ENCODE measurements at regions not wholly inside any gene's neighbourhood (a gene's known extent, or its start where the extent isn't known, plus 50 kb on each side); places are given as distances from the start of the nearest gene placed in this dataset.

DNA sequence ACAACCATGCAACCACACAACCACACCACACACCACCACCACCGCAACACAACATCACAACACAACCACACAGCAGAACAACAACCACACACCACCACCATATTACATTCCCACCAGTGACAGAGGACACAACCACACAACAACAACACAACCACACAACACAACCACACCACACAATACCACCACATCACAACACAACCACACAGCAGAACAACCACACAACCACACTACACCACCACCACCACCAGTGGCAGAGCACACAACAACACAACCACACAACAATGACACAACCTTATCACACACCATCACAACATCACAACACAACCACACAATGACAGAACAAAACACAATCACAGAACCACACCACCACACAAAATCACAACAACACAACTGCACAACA is 313.0 kb upstream of the MYT1L start:
- DNase-seq = no peak
- no peak overlapping the region for H3K4me3 Mint-ChIP-seq
- peaks cover 61% of the 10 kb centered on the region for H3K9me3 Mint-ChIP-seq
- no peak overlapping the region for H3K27ac Mint-ChIP-seq
- TF ChIP-seq, protein P1, sequence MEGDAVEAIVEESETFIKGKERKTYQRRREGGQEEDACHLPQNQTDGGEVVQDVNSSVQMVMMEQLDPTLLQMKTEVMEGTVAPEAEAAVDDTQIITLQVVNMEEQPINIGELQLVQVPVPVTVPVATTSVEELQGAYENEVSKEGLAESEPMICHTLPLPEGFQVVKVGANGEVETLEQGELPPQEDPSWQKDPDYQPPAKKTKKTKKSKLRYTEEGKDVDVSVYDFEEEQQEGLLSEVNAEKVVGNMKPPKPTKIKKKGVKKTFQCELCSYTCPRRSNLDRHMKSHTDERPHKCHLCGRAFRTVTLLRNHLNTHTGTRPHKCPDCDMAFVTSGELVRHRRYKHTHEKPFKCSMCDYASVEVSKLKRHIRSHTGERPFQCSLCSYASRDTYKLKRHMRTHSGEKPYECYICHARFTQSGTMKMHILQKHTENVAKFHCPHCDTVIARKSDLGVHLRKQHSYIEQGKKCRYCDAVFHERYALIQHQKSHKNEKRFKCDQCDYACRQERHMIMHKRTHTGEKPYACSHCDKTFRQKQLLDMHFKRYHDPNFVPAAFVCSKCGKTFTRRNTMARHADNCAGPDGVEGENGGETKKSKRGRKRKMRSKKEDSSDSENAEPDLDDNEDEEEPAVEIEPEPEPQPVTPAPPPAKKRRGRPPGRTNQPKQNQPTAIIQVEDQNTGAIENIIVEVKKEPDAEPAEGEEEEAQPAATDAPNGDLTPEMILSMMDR (IDR thresholded peaks at IDR 0.05) = no peak
- H3K27me3 Mint-ChIP-seq (ENCODE audit: insufficient read depth) = no peaks in the 10 kb centered on the region; the same call in 1 of the 2 replicates
- peaks cover 10% of the 10 kb centered on the region for H3K36me3 Mint-ChIP-seq (ENCODE audit: low read depth)
- no peaks in the 10 kb centered on the region for H3K4me1 Mint-ChIP-seq (ENCODE audit: low read depth)

DNA sequence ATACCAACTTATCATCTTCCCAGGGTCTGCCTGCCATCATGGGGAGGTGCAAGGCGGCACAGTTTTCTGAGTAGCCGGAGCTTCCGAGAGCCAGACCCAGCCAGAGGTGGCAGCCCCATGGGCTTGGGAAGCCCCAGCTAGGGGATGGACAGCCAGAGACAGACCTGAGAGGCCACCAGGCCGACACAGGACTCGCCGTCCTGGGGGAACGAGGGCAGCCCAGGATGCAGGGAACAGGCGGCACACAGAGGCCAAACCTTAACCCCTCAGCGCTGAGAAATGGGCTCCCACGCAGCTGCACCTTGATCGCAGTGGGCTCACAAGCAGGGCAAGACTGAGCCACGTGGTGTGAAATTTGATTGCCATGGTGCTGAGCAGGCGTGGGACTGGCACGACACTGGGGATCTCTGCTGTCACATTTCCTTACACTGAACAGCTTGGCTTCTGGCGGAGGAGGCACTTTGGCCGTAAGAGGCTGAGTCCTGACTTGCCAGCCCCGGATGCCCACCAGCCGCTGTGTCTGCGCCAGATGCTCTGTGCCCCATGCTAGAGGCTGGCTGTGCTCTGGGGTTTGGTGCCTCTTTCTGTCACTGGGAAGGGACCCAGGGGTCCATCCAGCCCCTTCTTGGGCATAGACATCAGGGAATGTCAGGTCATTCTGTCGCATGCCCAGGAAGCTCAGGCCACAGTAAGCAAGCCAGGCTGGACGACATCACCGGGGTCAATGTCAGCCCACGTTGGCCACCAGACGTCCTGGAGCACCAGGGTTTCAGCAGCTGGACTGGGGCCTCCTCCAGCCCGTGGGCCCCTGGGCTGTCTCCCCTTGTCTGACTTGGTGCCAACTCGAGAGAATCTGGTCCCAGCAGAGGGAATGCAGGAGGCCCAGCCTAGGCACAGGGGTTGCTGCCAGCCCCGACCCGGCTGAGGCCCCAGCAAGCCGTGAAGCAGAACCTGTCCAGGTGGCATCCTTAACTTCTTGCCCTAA is 312.1 kb upstream of the MYT1L start:
- Mint-ChIP-seq H3K4me3 (no peak overlapping the region), H3K9me3 (peaks cover 62% of the 10 kb centered on the region), H3K27ac (no peak overlapping the region), H3K4me1 (ENCODE audit: low read depth) (no peaks in the 10 kb centered on the region), H3K27me3 (ENCODE audit: insufficient read depth) (no peaks in the 10 kb centered on the region; the same call in none of the 2 replicates), H3K36me3 (ENCODE audit: low read depth) (peaks cover 10% of the 10 kb centered on the region)
- TF ChIP-seq, protein P1 (IDR thresholded peaks at IDR 0.05) = no peak
- DNase-seq = no peak

DNA sequence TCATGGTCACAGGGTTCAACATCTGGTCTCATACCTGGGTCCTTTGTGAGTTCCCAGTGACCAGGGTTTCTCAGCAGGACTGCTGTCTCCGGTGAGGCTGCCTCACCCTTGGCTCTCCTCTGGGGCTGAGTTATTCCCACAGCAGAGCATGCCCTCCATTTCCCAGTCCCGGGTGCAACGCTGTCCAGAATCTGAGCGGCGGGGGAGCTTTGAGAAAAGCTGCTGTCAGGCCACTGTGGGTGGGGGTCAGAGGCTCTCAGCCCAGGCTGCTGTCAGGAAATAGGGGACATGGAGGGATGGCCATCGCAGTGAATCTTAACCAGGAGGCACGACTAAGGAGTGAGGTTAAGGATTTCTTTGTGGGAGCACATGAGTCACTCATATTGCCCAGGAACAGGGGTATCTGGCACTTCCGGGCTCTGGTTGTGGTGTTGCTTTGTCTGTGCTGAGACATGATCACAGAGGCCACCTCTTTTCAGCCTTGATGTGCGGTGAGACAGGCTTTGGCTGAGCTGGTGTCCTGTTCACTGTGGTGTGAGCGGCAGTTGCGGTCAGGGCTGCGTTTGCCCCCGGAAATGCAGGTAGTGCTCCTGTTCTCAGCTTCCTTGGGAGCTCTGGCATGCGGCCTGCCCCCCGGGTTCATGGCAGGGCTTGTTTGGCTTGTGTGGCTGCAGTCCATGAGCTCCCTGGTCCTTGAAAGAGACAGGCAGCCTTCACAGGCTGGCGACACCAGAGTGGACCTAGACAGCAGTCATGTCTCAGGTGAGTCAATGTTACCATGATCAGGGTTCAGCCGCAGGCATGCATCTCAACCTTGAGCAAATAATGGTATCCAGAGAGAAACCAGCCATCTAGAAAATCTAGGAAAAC is 310.7 kb upstream of the MYT1L start:
- H3K9me3 Mint-ChIP-seq = peaks cover 62% of the 10 kb centered on the region
- no peaks in the 10 kb centered on the region; the same call in none of the 2 replicates for H3K27me3 Mint-ChIP-seq (ENCODE audit: insufficient read depth)
- no peak overlapping the region for H3K4me3 Mint-ChIP-seq
- H3K36me3 Mint-ChIP-seq (ENCODE audit: low read depth) = peaks cover 13% of the 10 kb centered on the region
- TF ChIP-seq, protein P1 (IDR thresholded peaks at IDR 0.05) = no peak
- H3K4me1 Mint-ChIP-seq (ENCODE audit: low read depth) = no peaks in the 10 kb centered on the region
- no peak overlapping the region for H3K27ac Mint-ChIP-seq
- DNase-seq = no peak

DNA sequence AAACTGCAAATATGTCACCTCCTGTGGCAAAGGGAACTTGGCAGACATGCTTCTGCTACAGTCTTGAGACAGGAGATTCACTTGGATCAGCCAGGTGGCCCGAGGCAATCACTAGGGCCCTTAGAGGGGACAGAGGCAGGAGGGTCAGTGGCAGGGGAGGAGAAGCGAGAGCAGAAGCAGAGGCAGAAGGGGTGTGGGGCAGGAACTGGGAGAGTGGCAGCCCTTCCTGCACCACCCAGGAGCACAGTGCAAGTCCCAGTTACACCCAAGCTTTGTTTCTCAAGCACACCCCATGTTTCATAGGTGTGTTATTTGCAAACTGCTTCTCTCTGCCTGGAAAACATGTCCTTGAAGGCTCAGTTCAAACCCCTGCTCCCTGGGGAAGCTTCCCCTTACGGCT is 309.7 kb upstream of the MYT1L start:
- DNase-seq = no peak
- peaks cover 66% of the 10 kb centered on the region for H3K9me3 Mint-ChIP-seq
- H3K27ac Mint-ChIP-seq = no peak overlapping the region
- TF ChIP-seq, protein P1 (IDR thresholded peaks at IDR 0.05) = no peak
- no peaks in the 10 kb centered on the region for H3K4me1 Mint-ChIP-seq (ENCODE audit: low read depth)
- H3K4me3 Mint-ChIP-seq = no peak overlapping the region
- H3K27me3 Mint-ChIP-seq (ENCODE audit: insufficient read depth) = no peaks in the 10 kb centered on the region; the same call in none of the 2 replicates
- H3K36me3 Mint-ChIP-seq (ENCODE audit: low read depth) = peaks cover 16% of the 10 kb centered on the region

DNA sequence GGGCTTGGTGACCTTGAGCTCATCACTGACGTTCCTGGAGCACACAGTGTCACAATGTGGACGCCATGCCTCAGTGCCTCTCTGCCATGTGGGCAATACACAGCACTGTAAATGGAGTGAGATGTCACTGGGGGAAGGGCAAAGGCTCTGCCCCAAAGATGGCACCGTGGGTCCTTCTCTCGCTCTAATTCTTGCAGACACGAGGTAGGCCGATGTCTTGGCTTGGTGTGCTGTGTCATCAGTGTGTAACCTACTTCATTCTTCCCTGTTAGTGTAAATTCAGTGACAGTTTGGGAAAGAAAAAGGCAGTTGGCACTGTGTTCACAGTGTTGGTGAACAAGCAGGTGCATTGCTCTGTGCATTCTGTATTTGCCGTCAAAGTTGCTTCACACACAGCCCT is 309.3 kb upstream of the MYT1L start:
- no peak overlapping the region for H3K4me3 Mint-ChIP-seq
- H3K4me1 Mint-ChIP-seq (ENCODE audit: low read depth) = no peaks in the 10 kb centered on the region
- H3K9me3 Mint-ChIP-seq = peaks cover 65% of the 10 kb centered on the region
- H3K27me3 Mint-ChIP-seq (ENCODE audit: insufficient read depth) = no peaks in the 10 kb centered on the region; the same call in none of the 2 replicates
- H3K27ac Mint-ChIP-seq = no peak overlapping the region
- TF ChIP-seq, protein P1 (IDR thresholded peaks at IDR 0.05) = no peak
- peaks cover 16% of the 10 kb centered on the region for H3K36me3 Mint-ChIP-seq (ENCODE audit: low read depth)
- DNase-seq = no peak

Data from HFFc6 (cell line).